ENCODE measurements at regions not wholly inside any gene's neighbourhood (a gene's known extent, or its start where the extent isn't known, plus 50 kb on each side); places are given as distances from the start of the nearest gene placed in this dataset.

GRCh38 chr2:238696331-238696730 lies 151.6 kb upstream of the TWIST2 start:
- no peak for DNase-seq (ENCODE audit: low read depth)
- TF ChIP-seq, protein P1, sequence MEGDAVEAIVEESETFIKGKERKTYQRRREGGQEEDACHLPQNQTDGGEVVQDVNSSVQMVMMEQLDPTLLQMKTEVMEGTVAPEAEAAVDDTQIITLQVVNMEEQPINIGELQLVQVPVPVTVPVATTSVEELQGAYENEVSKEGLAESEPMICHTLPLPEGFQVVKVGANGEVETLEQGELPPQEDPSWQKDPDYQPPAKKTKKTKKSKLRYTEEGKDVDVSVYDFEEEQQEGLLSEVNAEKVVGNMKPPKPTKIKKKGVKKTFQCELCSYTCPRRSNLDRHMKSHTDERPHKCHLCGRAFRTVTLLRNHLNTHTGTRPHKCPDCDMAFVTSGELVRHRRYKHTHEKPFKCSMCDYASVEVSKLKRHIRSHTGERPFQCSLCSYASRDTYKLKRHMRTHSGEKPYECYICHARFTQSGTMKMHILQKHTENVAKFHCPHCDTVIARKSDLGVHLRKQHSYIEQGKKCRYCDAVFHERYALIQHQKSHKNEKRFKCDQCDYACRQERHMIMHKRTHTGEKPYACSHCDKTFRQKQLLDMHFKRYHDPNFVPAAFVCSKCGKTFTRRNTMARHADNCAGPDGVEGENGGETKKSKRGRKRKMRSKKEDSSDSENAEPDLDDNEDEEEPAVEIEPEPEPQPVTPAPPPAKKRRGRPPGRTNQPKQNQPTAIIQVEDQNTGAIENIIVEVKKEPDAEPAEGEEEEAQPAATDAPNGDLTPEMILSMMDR (IDR thresholded peaks at IDR 0.05; ENCODE audit: insufficient read depth, low read depth, low read length): no peak
- no peak overlapping the region for H3K4me3 ChIP-seq (ENCODE audit: low read depth, low read length)

DNA sequence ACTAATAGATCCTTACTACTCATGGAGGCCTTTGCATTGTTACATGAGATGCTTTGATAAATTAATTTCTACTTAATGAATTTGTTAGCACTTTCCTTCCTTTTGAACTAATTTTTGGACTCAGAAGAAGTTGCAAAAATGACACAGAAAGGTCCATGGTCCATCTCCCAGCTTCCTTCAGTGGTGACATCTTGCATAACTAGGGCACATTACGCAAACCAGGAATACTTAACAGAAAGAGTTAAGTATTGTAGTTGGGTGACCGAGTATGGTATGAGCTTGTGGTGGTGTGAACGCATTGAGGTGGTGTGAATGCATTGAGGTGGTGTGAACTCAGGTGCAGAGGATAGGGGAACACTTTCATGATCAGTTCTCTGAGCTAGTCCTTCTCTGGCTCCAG lies 151.1 kb upstream of the TWIST2 start:
- no peak for DNase-seq (ENCODE audit: low read depth)
- H3K4me3 ChIP-seq (ENCODE audit: low read depth, low read length): no peak overlapping the region
- TF ChIP-seq, protein P1 (IDR thresholded peaks at IDR 0.05; ENCODE audit: insufficient read depth, low read depth, low read length): no peak

DNA sequence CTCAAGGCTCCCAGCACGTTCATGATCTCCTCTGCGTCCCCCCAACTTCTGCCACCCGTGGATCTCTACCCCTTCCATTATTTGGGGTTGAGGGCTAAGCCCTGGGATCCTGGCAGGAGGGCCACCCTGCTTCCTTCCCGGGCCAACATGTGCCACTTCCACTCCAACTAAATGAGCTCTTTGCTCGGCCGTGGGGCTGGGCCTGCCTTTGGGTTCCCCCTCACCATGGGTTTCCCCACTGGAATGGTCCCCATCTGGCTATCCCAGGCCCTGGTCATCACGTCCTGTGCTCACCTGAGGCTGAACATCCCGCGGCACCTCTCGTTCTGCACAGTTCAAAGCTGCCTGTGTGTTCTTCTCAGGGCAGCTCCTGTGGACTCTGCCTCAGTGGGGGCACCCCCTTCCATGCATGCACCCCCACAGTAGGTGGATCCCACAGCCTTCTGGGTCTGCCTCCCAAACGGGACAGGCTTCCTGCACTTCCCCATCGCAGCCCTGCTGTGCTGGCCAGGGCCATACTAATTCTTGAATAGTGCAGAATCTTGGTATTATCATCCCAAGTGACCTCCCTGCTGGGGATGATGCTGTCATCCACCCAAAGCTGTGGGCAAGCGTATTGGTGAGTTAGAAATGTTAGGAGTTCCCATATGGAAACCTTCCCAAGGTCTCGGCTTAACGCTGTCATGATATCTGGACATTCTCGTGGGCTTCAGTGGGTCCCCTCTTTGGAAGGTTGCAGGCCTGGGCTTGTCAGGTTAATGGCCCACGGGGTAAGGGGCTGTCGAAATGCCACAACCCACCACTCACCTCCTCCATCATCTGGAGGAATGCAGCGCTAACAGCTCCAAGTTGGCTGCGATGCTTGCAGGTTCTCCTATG lies 150.5 kb upstream of the TWIST2 start:
- TF ChIP-seq, protein P1 (IDR thresholded peaks at IDR 0.05; ENCODE audit: insufficient read depth, low read depth, low read length): no peak
- no peak overlapping the region for H3K4me3 ChIP-seq (ENCODE audit: low read depth, low read length)
- DNase-seq (ENCODE audit: low read depth): no peak

DNA sequence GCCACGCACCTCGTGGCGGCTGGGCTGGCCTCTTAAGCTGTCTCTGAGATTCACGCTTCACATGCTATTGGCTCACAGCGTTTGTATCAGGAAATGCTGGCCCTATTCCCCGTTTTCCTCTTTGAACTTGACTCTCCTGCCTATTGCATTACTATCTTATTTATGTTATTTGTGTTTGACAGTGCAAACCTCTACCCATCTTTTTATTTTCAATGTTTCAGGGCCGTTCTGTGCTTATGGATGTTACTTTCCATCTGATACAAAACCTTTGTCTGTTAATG lies 149.9 kb upstream of the TWIST2 start:
- no peak for DNase-seq (ENCODE audit: low read depth)
- no peak overlapping the region for H3K4me3 ChIP-seq (ENCODE audit: low read depth, low read length)
- TF ChIP-seq, protein P1 (IDR thresholded peaks at IDR 0.05; ENCODE audit: insufficient read depth, low read depth, low read length): no peak

DNA sequence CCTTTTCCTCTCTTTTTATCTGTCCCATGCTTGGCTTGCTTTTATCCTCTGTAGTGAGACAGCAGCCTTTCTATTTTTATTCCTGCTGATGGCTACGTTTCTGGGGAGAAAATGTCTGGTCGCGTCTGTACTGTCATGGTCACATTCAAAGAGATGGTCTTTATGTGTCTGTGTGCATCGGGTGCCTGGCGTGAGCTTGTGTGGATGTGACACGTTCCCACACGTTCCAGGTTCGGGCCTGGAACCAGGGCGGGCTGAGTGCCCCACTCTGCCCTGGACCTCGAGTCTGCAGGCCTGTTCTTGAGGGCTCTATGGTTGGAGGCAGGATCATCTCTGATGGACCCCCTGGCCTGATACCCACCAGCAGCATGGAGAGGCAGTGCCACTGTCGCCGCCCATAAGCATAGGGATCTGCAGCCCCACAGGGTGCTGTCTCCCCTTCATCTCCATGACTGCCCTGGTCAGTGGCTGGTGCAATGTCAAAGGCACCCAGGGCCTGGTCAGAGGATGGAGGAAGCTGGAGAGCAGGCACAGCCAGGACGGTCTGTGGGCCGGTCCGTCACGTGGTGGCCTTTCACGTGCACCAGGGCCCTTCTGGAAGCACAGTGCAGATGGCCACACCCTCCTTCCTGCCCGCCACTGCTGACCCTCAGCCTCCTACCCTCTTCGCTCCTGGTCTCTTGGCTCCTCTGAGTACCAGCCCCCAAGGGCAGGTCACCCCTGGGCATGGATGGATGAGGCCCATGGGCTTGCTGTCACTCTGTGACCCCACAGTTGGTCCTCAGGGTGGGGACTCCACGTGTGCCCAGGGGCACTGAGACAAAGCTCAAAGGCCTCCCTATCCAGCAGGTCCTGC lies 149.2 kb upstream of the TWIST2 start:
- TF ChIP-seq, protein P1 (IDR thresholded peaks at IDR 0.05; ENCODE audit: insufficient read depth, low read depth, low read length): no peak
- DNase-seq (ENCODE audit: low read depth): no peak
- H3K4me3 ChIP-seq (ENCODE audit: low read depth, low read length): no peak overlapping the region

DNA sequence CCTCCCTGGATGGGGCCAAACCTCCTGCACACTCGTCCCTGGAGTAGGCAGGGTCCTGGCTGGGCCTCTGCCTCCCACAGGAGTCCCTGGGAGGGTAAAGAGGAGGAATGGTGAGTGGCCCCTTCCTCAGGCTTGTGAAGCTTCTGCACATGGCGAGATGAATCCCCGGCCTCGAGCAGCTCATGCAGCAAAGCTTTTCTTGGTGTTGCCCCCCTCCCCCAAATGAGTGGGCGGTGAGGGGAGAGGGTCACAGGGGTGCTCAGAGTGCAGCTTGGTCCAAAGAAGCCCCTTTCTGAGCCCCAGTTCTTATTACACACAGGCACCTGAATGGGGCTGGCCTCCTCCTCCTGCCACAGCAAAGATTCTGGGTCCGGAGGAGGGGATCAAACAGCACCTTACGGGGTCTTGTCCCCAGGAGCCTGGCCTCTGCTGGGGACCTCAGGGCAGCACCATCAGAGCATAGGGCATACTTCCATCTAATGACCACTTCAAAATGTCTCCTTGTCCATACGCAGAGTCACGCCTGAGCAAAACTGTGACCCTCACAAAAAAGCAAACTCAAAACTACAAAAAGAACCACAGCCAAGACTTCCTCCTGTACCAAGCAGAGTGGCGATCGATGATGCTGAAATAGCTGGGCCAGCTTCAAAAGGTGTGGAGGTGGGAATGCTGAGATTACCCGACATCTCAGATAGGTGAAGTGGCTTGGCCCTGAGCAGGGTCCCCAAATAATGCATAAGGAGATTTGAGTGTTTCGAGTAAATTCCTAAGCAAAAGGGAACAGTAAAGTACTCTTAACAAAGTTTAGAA lies 148.4 kb upstream of the TWIST2 start:
- DNase-seq (ENCODE audit: low read depth): no peak
- no peak overlapping the region for H3K4me3 ChIP-seq (ENCODE audit: low read depth, low read length)
- TF ChIP-seq, protein P1 (IDR thresholded peaks at IDR 0.05; ENCODE audit: insufficient read depth, low read depth, low read length): no peak

Measured in fibroblast of villous mesenchyme (primary cell).